H9 (cell line): ENCODE measurements at regions not wholly inside any gene's neighbourhood (a gene's known extent, or its start where the extent isn't known, plus 50 kb on each side); places are given as distances from the start of the nearest gene placed in this dataset.

Source experiments
- DNase-seq: peaks from one replicate; pipeline ENCODE4 v3.0.0-alpha.2; 2017
- H2AFZ ChIP-seq: one replicate; pipeline ENCODE4 v1.6.1; 2013; ENCODE audit warnings: mild to moderate bottlenecking, low read length, control low read depth, moderate library complexity
- H2AK5ac ChIP-seq: 2 replicates; pipeline ENCODE4 v1.6.1; 2013; ENCODE audit warnings: low read length, control low read depth, mixed read lengths; ENCODE audit not compliant: insufficient read length
- H2BK120ac ChIP-seq: one replicate; pipeline ENCODE4 v1.6.1; 2013; ENCODE audit warnings: low read depth, mild to moderate bottlenecking, low read length, control low read depth, inconsistent platforms; ENCODE audit not compliant: poor library complexity, severe bottlenecking
- H2BK12ac ChIP-seq: 2 replicates; pipeline ENCODE4 v1.6.1; 2013; ENCODE audit warnings: low read length, control low read depth, mixed read lengths, low read depth; ENCODE audit not compliant: insufficient read length
- H2BK15ac ChIP-seq: 2 replicates; pipeline ENCODE4 v1.6.1; 2013; ENCODE audit warnings: low read depth, low read length, control low read depth
- H2BK20ac ChIP-seq: one replicate; pipeline ENCODE4 v1.6.1; 2013; ENCODE audit warnings: low read depth, mild to moderate bottlenecking, low read length, control low read depth, inconsistent platforms; ENCODE audit not compliant: poor library complexity, severe bottlenecking
- H2BK5ac ChIP-seq: 2 replicates; pipeline ENCODE4 v1.6.1; 2013; ENCODE audit warnings: low read length, control low read depth, mixed read lengths; ENCODE audit not compliant: insufficient read length
- H3K14ac ChIP-seq: 2 replicates; pipeline ENCODE4 v1.6.1; 2013; ENCODE audit warnings: low read length, control low read depth; ENCODE audit not compliant: insufficient read depth
- H3K18ac ChIP-seq: 2 replicates; pipeline ENCODE4 v1.6.1; 2013; ENCODE audit warnings: low read depth, mild to moderate bottlenecking, mixed read lengths, low read length, control low read depth; ENCODE audit not compliant: insufficient read length
- H3K23ac ChIP-seq: 2 replicates; pipeline ENCODE4 v1.6.1; 2013; ENCODE audit warnings: low read length, control low read depth, mixed read lengths, low read depth; ENCODE audit not compliant: insufficient read length
- H3K23me2 ChIP-seq: 2 replicates; pipeline ENCODE4 v1.6.1; 2013; ENCODE audit warnings: low read depth, mild to moderate bottlenecking, mixed read lengths, low read length, control low read depth; ENCODE audit not compliant: insufficient read length, poor library complexity, severe bottlenecking
- H3K27ac ChIP-seq: 2 replicates; pipeline ENCODE4 v1.5.1; 2013; ENCODE audit warnings: low read length, control low read depth, mixed read lengths, low read depth; ENCODE audit not compliant: insufficient read length
- H3K27me3 ChIP-seq: 2 replicates; pipeline ENCODE4 v1.6.1; 2013; ENCODE audit warnings: low read length, control low read depth, inconsistent platforms; ENCODE audit not compliant: insufficient read depth
- H3K4ac ChIP-seq: 2 replicates; pipeline ENCODE4 v1.6.1; 2013; ENCODE audit warnings: low read depth, mild to moderate bottlenecking, control low read depth, inconsistent platforms, low read length, moderate library complexity
- H3K4me1 ChIP-seq: 2 replicates; pipeline ENCODE4 v1.6.1; 2013; ENCODE audit warnings: low read length, control low read depth, inconsistent platforms; ENCODE audit not compliant: insufficient read depth
- H3K4me2 ChIP-seq: 2 replicates; pipeline ENCODE4 v1.6.1; 2013; ENCODE audit warnings: low read length, control low read depth, mixed read lengths; ENCODE audit not compliant: insufficient read length, insufficient read depth
- H3K56ac ChIP-seq: 2 replicates; pipeline ENCODE4 v1.6.1; 2013; ENCODE audit warnings: low read depth, mild to moderate bottlenecking, mixed read lengths, low read length, control low read depth; ENCODE audit not compliant: insufficient read length
- H3K79me1 ChIP-seq: 2 replicates; pipeline ENCODE4 v1.6.1; 2013; ENCODE audit warnings: low read depth, mild to moderate bottlenecking, moderate library complexity, low read length, control low read depth, inconsistent platforms; ENCODE audit not compliant: insufficient read depth, poor library complexity, severe bottlenecking
- H3K79me2 ChIP-seq: 2 replicates; pipeline ENCODE4 v1.6.1; 2013; ENCODE audit warnings: low read length, control low read depth, inconsistent platforms; ENCODE audit not compliant: insufficient read depth
- H3K9ac ChIP-seq: 2 replicates; pipeline ENCODE4 v1.6.1; 2013; ENCODE audit warnings: low read length, control low read depth, mixed read lengths; ENCODE audit not compliant: insufficient read length; ENCODE audit errors: extremely low read depth
- H3K9me3 ChIP-seq: one replicate; pipeline ENCODE4 v1.6.1; 2013; ENCODE audit warnings: low read depth, low read length, inconsistent platforms; ENCODE audit not compliant: control insufficient read depth
- H3T11ph ChIP-seq: one replicate; pipeline ENCODE4 v1.6.1; 2013; ENCODE audit warnings: mild to moderate bottlenecking, low read length, control low read depth, inconsistent platforms
- H4K20me1 ChIP-seq: one replicate; pipeline ENCODE4 v1.6.1; 2013; ENCODE audit not compliant: control insufficient read depth, insufficient read length, insufficient read depth
- H4K5ac ChIP-seq: 2 replicates; pipeline ENCODE4 v1.6.1; 2013; ENCODE audit warnings: low read depth, mild to moderate bottlenecking, mixed read lengths, low read length, control low read depth; ENCODE audit not compliant: insufficient read length
- H4K8ac ChIP-seq: replicated peaks from 2 replicates; pipeline ENCODE4 v1.6.1; 2013; ENCODE audit warnings: low read length, control low read depth, mixed read lengths, low read depth; ENCODE audit not compliant: insufficient read length
- H4K91ac ChIP-seq: 2 replicates; pipeline ENCODE4 v1.6.1; 2013; ENCODE audit warnings: low read depth, mild to moderate bottlenecking, moderate library complexity, mixed read lengths, low read length, control low read depth; ENCODE audit not compliant: insufficient read length
- H3K27ac Mint-ChIP-seq, 3 experiments: 2 replicates in 2 of 3; 3 replicates in 1 of 3; pipeline ENCODE4 v1.8.0; 2020 to 2021; ENCODE audit warnings: mixed read lengths in 3 of 3, mild to moderate bottlenecking in 1 of 3, moderate library complexity in 1 of 3
- H3K27me3 Mint-ChIP-seq: 2 replicates; pipeline ENCODE4 v1.8.0; 2021; ENCODE audit warnings: low read depth, mild to moderate bottlenecking, moderate library complexity, mixed read lengths
- H3K36me3 Mint-ChIP-seq, 3 experiments: 2 replicates in 2 of 3; 3 replicates in 1 of 3; pipeline ENCODE4 v1.8.0; 2020 to 2021; ENCODE audit warnings: low read depth in 3 of 3, mixed read lengths in 3 of 3; ENCODE audit not compliant: insufficient read depth in 1 of 3
- H3K4me1 Mint-ChIP-seq, 2 experiments: 2 replicates each; pipeline ENCODE4 v1.8.0; 2020; ENCODE audit warnings: mixed read lengths in 2 of 2
- H3K4me3 Mint-ChIP-seq, 2 experiments: 2 replicates in 1 of 2; 3 replicates in 1 of 2; pipeline ENCODE4 v1.8.0; 2020 to 2021; ENCODE audit warnings: mild to moderate bottlenecking in 2 of 2, mixed read lengths in 2 of 2, moderate library complexity in 1 of 2
- H3K9me3 Mint-ChIP-seq, 2 experiments: 2 replicates in 1 of 2; 3 replicates in 1 of 2; pipeline ENCODE4 v1.8.0; 2020; ENCODE audit warnings: mild to moderate bottlenecking in 2 of 2, mixed read lengths in 2 of 2, moderate library complexity in 1 of 2
- WGBS: extraction: QIAGEN DNeasy Blood & Tissue Kit; methylation state at CpG from one replicate; pipeline ENCODE4 v1.1.7; 2013; ENCODE audit warnings: missing lambda C conversion rate, low lambda C conversion rate, mixed read lengths; ENCODE audit not compliant: insufficient read length; ENCODE audit errors: extremely low coverage; 5-methylcytosine and 5-hydroxymethylcytosine counted together
- TF ChIP-seq, protein P1 (sequence below): fragments of 200-600 bp; sonication (generic); conservative IDR thresholded peaks from 3 replicates; pipeline ENCODE4 v1.8.0; 2021; ENCODE audit warnings: antibody characterized with exemption, mild to moderate bottlenecking

DNA sequence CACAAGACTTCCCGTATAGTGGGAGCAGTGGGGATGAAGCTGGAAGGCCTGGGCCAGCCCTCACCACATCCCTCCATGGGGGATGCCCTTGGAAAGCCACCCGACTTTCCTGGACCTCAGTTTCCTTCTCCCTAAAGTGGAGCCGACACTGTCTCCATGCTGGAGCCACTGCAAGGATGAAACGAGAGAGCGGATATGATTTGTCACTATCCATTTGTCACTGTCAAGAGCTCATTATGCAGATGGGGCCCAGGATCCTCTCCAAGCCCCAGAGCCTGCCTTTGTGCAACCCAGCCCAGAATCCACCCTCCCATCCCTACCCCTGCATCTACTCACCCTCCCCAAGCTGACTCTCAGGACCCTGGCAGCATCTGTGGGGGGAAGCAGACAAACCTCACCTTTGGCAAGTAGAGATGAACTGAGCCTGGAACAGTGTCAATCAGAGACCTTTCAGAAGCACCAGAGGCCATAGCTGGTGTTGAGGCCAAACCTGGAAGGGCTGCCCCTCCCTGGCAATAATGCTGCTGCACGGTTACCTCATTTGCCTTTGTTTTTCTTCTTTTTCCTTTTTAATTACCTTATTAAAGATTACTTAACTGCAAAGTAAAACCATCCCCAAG is 287.7 kb upstream of the RTL1 start:
- no peak for DNase-seq
- H2BK5ac ChIP-seq: no peak overlapping the region
- H2BK120ac ChIP-seq: no peak overlapping the region
- no peak overlapping the region for H3T11ph ChIP-seq
- no peak overlapping the region for H2BK20ac ChIP-seq
- Mint-ChIP-seq H3K27me3 (peaks cover 15% of the 10 kb centered on the region), H3K4me3 (no peak overlapping the region), H3K4me1 (peaks cover 27 to 28% of the 10 kb centered on the region in 2 experiments), H3K27ac (no peak overlapping the region), H3K36me3 (no peaks in the 10 kb centered on the region; a peak in 1 of 7 replicates), H3K9me3 (no peaks in the 10 kb centered on the region; a peak in 1 of 5 replicates)
- H3K56ac ChIP-seq: no peak overlapping the region
- no peaks in the 10 kb centered on the region for H4K20me1 ChIP-seq
- H3K23ac ChIP-seq: no peak overlapping the region
- no peak overlapping the region for H3K14ac ChIP-seq
- H3K27me3 ChIP-seq: no peaks in the 10 kb centered on the region
- no peak overlapping the region for H4K8ac ChIP-seq
- no peak overlapping the region for H4K91ac ChIP-seq
- H3K9ac ChIP-seq: no peak overlapping the region
- H4K5ac ChIP-seq: no peak overlapping the region
- H3K9me3 ChIP-seq: no peaks in the 10 kb centered on the region
- no peaks in the 10 kb centered on the region for H3K23me2 ChIP-seq
- H3K4ac ChIP-seq: no peak overlapping the region
- H3K4me1 ChIP-seq: no peaks in the 10 kb centered on the region
- H3K27ac ChIP-seq: no peak overlapping the region
- H2AFZ ChIP-seq: no peak overlapping the region
- H3K18ac ChIP-seq: no peak overlapping the region
- H2AK5ac ChIP-seq: no peak overlapping the region
- no peak overlapping the region for H3K4me2 ChIP-seq
- no CpG with 5 or more reads among the region's 6 CpGs for WGBS
- no peak overlapping the region for H2BK15ac ChIP-seq
- H3K79me2 ChIP-seq: no peaks in the 10 kb centered on the region
- TF ChIP-seq, protein P1, sequence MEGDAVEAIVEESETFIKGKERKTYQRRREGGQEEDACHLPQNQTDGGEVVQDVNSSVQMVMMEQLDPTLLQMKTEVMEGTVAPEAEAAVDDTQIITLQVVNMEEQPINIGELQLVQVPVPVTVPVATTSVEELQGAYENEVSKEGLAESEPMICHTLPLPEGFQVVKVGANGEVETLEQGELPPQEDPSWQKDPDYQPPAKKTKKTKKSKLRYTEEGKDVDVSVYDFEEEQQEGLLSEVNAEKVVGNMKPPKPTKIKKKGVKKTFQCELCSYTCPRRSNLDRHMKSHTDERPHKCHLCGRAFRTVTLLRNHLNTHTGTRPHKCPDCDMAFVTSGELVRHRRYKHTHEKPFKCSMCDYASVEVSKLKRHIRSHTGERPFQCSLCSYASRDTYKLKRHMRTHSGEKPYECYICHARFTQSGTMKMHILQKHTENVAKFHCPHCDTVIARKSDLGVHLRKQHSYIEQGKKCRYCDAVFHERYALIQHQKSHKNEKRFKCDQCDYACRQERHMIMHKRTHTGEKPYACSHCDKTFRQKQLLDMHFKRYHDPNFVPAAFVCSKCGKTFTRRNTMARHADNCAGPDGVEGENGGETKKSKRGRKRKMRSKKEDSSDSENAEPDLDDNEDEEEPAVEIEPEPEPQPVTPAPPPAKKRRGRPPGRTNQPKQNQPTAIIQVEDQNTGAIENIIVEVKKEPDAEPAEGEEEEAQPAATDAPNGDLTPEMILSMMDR: no peak
- H3K79me1 ChIP-seq: no peaks in the 10 kb centered on the region
- no peak overlapping the region for H2BK12ac ChIP-seq
